ENCODE measurements at regions not wholly inside any gene's neighbourhood (a gene's known extent, or its start where the extent isn't known, plus 50 kb on each side); places are given as distances from the start of the nearest gene placed in this dataset.

DNA sequence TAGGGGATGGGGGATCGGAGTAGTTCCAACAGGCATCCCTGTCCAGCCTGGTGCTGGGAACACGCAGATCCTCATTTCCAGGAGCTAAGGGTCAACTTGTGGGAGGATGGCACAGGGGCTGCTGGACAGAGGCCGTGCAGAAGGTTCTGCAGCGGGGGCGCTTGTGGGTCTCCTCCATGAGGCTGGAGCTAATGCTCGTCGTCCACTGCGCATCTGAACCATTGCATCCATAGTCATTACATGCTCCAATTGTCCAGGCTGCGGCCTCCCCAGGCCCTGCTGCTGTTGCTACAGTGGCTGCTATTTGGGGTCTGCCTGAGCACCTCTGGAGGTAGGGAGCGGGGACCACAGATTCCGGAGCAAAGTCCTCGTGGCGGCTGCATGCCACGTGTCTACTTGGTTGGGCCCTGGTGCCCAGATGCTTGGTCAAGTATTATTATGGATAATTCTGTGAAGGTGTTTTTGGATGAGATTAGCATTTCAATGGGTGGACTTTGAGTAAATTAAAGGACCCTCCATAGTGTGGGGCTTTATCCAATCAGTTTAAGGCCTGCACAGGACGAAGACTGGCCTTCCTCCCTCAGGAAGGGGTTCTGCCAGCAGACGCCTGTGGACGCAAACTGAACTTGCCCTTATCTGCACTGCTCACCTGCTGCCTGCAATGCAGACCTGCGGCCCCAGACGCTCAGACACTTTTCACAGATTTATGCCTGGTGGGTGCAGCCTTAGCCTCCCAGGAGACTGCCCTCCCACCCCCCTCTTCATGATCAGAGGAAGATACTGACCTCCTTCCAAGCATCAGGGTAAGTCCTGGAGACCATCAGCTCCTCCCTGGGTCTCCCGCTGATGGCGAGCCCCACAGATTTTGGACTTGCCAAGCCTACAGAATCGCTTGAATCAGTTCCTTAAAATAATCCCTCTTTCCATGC, 127.5 kb upstream of the IRX4 start:
- TF ChIP-seq POLR2A (IDR thresholded peaks at IDR 0.05): no peak
- TF ChIP-seq, protein P1, sequence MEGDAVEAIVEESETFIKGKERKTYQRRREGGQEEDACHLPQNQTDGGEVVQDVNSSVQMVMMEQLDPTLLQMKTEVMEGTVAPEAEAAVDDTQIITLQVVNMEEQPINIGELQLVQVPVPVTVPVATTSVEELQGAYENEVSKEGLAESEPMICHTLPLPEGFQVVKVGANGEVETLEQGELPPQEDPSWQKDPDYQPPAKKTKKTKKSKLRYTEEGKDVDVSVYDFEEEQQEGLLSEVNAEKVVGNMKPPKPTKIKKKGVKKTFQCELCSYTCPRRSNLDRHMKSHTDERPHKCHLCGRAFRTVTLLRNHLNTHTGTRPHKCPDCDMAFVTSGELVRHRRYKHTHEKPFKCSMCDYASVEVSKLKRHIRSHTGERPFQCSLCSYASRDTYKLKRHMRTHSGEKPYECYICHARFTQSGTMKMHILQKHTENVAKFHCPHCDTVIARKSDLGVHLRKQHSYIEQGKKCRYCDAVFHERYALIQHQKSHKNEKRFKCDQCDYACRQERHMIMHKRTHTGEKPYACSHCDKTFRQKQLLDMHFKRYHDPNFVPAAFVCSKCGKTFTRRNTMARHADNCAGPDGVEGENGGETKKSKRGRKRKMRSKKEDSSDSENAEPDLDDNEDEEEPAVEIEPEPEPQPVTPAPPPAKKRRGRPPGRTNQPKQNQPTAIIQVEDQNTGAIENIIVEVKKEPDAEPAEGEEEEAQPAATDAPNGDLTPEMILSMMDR (IDR thresholded peaks at IDR 0.05): no peak

DNA sequence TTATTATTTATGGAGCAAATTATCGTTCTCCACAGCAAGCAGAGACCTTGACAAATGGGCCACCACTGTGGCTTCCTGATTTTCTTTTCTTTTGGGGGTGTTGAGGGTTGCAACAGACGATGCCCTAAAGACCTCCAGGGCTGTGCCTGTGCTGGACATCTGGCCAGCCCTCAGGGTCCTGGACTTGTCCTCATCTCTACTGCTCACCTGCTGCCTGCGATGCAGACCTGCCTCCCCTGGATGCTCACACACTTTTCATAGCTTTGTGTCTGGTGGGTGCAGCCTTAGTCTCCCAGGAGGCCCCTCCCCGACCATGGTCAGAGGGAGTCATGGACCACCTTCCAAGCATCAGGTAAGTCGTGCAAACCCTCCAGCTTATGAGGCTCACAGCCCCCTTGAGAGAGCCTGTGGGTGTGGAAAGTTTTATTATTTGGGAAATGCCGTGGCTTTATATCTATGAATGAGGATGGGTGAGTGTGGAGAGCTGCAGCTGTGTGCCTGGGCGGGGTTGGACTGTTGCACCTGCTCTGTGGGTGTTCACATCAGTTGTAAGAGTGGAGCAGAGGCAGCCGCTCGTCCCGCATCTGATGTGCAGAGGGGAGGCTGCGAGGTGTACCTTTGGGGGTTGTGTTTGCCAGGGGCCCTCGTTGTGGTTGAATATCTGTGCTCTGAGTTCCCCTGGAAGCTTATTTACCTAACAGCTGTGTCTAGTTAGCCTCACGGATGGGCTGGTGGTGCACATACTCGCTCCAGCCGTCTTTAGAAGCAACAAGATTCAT, 126.3 kb upstream of the IRX4 start:
- Histone ChIP-seq H3K4me3 (no peak overlapping the region), H3K36me3 (replicated peaks in 1 of 2; ENCODE audit: insufficient read depth in 1 of 2, low read depth in 2 of 2) (no peaks in the 10 kb centered on the region), H3K27me3 (no peaks in the 10 kb centered on the region), H3K27ac (no peak overlapping the region), H3K9me3 (no peaks in the 10 kb centered on the region), H3K4me1 (no peaks in the 10 kb centered on the region)
- intact Hi-C loops (cut with DNase I): no loop called here
- no peak for DNase-seq
- WGBS, 2 donors: 61 to 65% methylated on average over 15 of the region's 15 CpGs
- ATAC-seq: no peak
- no peak for TF ChIP-seq POLR2A (IDR thresholded peaks at IDR 0.05)
- TF ChIP-seq, protein P1 (IDR thresholded peaks at IDR 0.05): no peak

More for the DNA sequence above, 127.5 kb upstream of the IRX4 start:
- intact Hi-C loops (cut with DNase I): no loop called here
- no peaks in the 10 kb centered on the region for H3K4me1 ChIP-seq
- WGBS, 2 donors: 76 to 81% methylated on average over 15 to 22 of the region's 22 CpGs
- H3K4me3 ChIP-seq: no peak overlapping the region
- no peak overlapping the region for H3K27ac ChIP-seq
- no peaks in the 10 kb centered on the region for H3K9me3 ChIP-seq
- DNase-seq (no peak), ATAC-seq (no peak)
- H3K27me3 ChIP-seq: no peaks in the 10 kb centered on the region
- H3K36me3 ChIP-seq (replicated peaks in 1 of 2; ENCODE audit: insufficient read depth in 1 of 2, low read depth in 2 of 2): no peaks in the 10 kb centered on the region

DNA sequence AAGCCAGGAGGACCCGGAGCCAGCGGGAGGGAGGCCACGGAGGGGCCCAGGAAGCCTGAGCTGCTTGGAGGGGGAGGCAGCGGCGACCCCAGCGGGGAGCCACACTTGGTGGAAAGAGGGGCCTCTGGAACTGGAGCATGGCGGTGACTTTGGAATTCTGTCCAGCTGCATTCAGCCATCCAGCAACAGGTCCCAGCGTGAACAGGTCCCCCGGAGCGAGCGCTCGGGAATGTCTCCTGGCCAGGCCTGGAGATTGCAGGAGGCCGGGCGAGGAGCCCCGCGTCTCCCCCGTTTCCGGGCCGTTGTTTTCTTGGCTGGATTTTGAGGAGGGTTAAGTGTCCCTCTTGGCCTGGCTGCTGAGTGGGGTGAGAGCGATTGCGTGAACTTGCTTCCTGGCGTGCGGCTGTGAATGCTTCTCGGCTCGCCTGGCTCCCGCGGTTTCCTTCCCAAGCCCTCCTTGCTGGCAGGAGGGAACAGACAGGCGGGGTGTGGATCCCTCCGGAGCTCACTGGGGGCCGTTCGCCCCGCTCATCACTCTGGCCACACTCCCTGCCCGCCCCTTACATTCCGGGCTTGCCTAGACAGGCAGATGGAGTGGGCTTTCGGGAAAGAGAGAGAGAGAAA, 125.3 kb upstream of the IRX4 start:
- Histone ChIP-seq H3K4me3 (no peak overlapping the region), H3K27me3 (no peaks in the 10 kb centered on the region), H3K4me1 (no peaks in the 10 kb centered on the region), H3K36me3 (replicated peaks in 1 of 2; ENCODE audit: insufficient read depth in 1 of 2, low read depth in 2 of 2) (no peaks in the 10 kb centered on the region), H3K9me3 (no peaks in the 10 kb centered on the region), H3K27ac (no peak overlapping the region)
- intact Hi-C loops (cut with DNase I): no loop called here
- DNase-seq: peak in 2 of 4 donors; percentile 18 to 21
- WGBS, 2 donors: 51 to 66% methylated on average over 13 to 33 of the region's 35 CpGs
- ATAC-seq: peak; percentile 58
- TF ChIP-seq, protein P1 (IDR thresholded peaks at IDR 0.05): no peak
- TF ChIP-seq POLR2A (IDR thresholded peaks at IDR 0.05): no peak

DNA sequence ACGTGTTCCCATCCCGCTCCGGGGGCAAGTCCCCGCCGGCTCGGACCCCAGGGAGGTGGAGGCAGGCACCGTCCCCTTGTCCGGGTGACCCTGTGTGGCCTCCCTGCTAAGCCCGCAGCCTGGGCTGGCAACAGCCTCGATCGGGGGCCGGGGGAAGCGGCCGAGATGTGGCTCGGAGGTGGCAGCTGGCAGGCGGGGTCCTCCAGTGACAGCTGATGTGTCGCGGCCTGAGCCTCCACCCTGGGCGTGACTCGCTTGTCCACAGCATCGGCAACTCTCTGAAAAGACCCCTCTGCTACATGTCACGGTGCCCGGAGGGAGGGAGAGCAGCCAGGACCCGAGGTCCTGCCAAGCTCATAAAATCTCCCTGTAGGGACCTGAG, 124.8 kb upstream of the IRX4 start:
- DNase-seq (no peak), ATAC-seq (no peak)
- Histone ChIP-seq H3K9me3 (no peaks in the 10 kb centered on the region), H3K4me3 (no peak overlapping the region), H3K27ac (no peak overlapping the region), H3K27me3 (no peaks in the 10 kb centered on the region), H3K4me1 (no peaks in the 10 kb centered on the region), H3K36me3 (replicated peaks in 1 of 2; ENCODE audit: insufficient read depth in 1 of 2, low read depth in 2 of 2) (no peaks in the 10 kb centered on the region)
- TF ChIP-seq POLR2A (IDR thresholded peaks at IDR 0.05): no peak
- TF ChIP-seq, protein P1 (IDR thresholded peaks at IDR 0.05): no peak
- 59 to 79% methylated on average over 14 to 22 of the region's 24 CpGs for WGBS, 2 donors
- intact Hi-C loops (cut with DNase I): no loop called here

All from body of pancreas (tissue), 4 donors.